ENCODE measurements at regions not wholly inside any gene's neighbourhood (a gene's known extent, or its start where the extent isn't known, plus 50 kb on each side); places are given as distances from the start of the nearest gene placed in this dataset.

GRCh38 chr2:5539282-5540165 is 152.7 kb upstream of the SOX11 start:
- TF ChIP-seq CTCF (IDR thresholded peaks at IDR 0.05; ENCODE audit: borderline replicate concordance, extremely low read depth, low read length, poor library complexity, severe bottlenecking) (no peak), EZH2 (IDR thresholded peaks at IDR 0.05; ENCODE audit: borderline replicate concordance, low read depth, low read length, severe bottlenecking) (no peak)

Data from DND-41 (cell line).